Activated naive CD8-positive, alpha-beta T cell treated with anti-CD3 and anti-CD28 coated beads, Interleukin-2, amount 50 U/mL, for 24 hours (primary cell): ENCODE measurements at regions not wholly inside any gene's neighbourhood (a gene's known extent, or its start where the extent isn't known, plus 50 kb on each side); places are given as distances from the start of the nearest gene placed in this dataset.

Experiments used
- ATAC-seq: fragments of 150-1000 bp; cut with Tn5 transposase; one replicate; pipeline ENCODE4 v1.10.0; 2021
- DNase-seq: peaks from one replicate; pipeline ENCODE4 v3.0.0; 2021
- H3K27ac Mint-ChIP-seq: one replicate; pipeline ENCODE4 v1.8.0; 2021; ENCODE audit warnings: mild to moderate bottlenecking, mixed read lengths
- H3K27me3 Mint-ChIP-seq: one replicate; pipeline ENCODE4 v1.8.0; 2021; ENCODE audit warnings: mixed read lengths
- H3K36me3 Mint-ChIP-seq: one replicate; pipeline ENCODE4 v1.8.0; 2021; ENCODE audit warnings: low read depth, mixed read lengths
- H3K4me1 Mint-ChIP-seq: one replicate; pipeline ENCODE4 v1.8.0; 2021; ENCODE audit warnings: mixed read lengths
- H3K4me3 Mint-ChIP-seq: one replicate; pipeline ENCODE4 v1.8.0; 2021; ENCODE audit warnings: mild to moderate bottlenecking, moderate library complexity, mixed read lengths
- H3K9me3 Mint-ChIP-seq: one replicate; pipeline ENCODE4 v1.8.0; 2021; ENCODE audit warnings: mixed read lengths

DNA sequence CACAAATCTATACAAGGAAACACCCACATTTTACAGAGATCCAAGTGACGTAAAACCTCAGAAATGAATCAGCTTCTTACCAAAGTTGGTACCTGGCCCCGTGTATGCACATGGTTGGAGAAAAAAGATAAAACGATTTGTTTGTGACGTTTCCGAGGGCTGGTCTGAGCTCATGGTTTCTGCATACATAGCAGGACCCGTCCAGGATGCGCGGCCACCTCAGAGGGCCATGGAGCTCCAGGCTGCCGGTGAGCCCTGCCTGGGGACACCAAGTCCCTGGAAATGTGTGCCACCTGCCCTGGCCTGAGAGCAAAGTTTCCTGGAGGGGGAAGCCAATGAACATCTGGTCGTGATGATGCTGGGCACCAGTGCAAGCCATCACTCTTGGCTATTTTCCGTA, 402.6 kb upstream of the MKI67 start:
- no peaks in the 10 kb centered on the region for H3K4me1 Mint-ChIP-seq
- DNase-seq: no peak
- no peaks in the 10 kb centered on the region for H3K36me3 Mint-ChIP-seq
- H3K27me3 Mint-ChIP-seq: peaks cover 2% of the 10 kb centered on the region
- H3K4me3 Mint-ChIP-seq: no peak overlapping the region
- ATAC-seq: no peak
- no peaks in the 10 kb centered on the region for H3K9me3 Mint-ChIP-seq
- no peak overlapping the region for H3K27ac Mint-ChIP-seq

DNA sequence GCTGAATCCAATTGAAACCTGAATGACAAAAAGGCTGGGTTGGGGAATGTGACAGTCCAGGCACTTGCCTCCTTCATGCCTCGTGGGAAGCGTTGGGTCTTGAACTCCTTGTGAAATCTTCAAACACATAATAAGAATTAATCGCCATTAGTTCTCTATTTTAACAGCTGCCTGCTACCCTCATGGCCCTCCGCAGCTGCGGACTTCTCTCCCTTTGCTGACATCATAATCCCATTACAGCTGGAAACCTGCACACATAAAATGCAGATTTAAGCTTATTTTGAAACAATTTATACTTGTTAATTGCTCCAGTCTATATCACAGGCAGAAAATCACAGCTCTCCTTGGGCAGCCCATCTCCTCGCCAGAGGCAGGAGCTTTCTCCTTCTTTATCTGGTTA, 403.0 kb upstream of the MKI67 start:
- Mint-ChIP-seq H3K27ac (no peak overlapping the region), H3K9me3 (no peaks in the 10 kb centered on the region), H3K4me3 (no peak overlapping the region), H3K4me1 (no peaks in the 10 kb centered on the region), H3K27me3 (peaks cover 2% of the 10 kb centered on the region), H3K36me3 (no peaks in the 10 kb centered on the region)
- ATAC-seq (no peak), DNase-seq (no peak)

DNA sequence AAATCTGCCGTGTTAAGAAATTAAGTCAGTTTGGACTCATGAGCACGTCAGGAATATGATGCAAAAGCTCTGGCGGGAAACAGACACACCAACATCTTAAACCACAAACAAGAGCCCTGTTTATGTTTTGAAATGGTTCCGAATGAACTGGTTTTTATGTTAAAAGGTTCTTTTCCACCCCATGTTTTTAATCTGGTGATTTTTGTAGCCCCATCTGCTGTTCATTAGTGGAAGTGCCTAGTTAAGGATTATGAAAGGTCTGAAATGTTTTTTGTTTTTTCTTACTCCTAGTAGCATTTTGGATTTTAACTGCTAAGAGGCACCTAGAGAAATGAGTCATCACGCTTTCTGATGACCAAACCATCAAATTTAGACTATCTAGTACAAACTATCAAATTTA, 404.1 kb upstream of the MKI67 start:
- H3K36me3 Mint-ChIP-seq: no peaks in the 10 kb centered on the region
- no peaks in the 10 kb centered on the region for H3K9me3 Mint-ChIP-seq
- H3K4me1 Mint-ChIP-seq: no peaks in the 10 kb centered on the region
- no peak for DNase-seq
- ATAC-seq: no peak
- peaks cover 7% of the 10 kb centered on the region for H3K27me3 Mint-ChIP-seq
- no peak overlapping the region for H3K4me3 Mint-ChIP-seq
- H3K27ac Mint-ChIP-seq: no peak overlapping the region

- no peak overlapping the region for H3K27ac Mint-ChIP-seq
- H3K4me1 Mint-ChIP-seq: no peaks in the 10 kb centered on the region
Measured at GRCh38 chr10:128530946-128531345, 404.7 kb upstream of the MKI67 start.

GRCh38 chr10:128534686-128535085, 408.5 kb upstream of the MKI67 start:
- Mint-ChIP-seq H3K4me1 (no peaks in the 10 kb centered on the region), H3K4me3 (no peak overlapping the region), H3K9me3 (no peaks in the 10 kb centered on the region), H3K36me3 (no peaks in the 10 kb centered on the region), H3K27ac (no peak overlapping the region), H3K27me3 (peaks cover 26% of the 10 kb centered on the region)
- no peak for ATAC-seq
- DNase-seq: no peak

More at GRCh38 chr10:128530946-128531345, 404.7 kb upstream of the MKI67 start:
- no peaks in the 10 kb centered on the region for H3K9me3 Mint-ChIP-seq
- H3K36me3 Mint-ChIP-seq: no peaks in the 10 kb centered on the region
- H3K27me3 Mint-ChIP-seq: peaks cover 8% of the 10 kb centered on the region
- no peak for ATAC-seq
- no peak overlapping the region for H3K4me3 Mint-ChIP-seq
- DNase-seq: no peak

- H3K4me1 Mint-ChIP-seq: no peaks in the 10 kb centered on the region
- no peaks in the 10 kb centered on the region for H3K36me3 Mint-ChIP-seq
- no peaks in the 10 kb centered on the region for H3K9me3 Mint-ChIP-seq
- H3K27me3 Mint-ChIP-seq: peaks cover 38% of the 10 kb centered on the region
- no peak overlapping the region for H3K27ac Mint-ChIP-seq
- DNase-seq (no peak), ATAC-seq (no peak)
- no peak overlapping the region for H3K4me3 Mint-ChIP-seq
Measured at GRCh38 chr10:128536259-128536658, 410.0 kb upstream of the MKI67 start.

- Mint-ChIP-seq H3K4me1 (no peaks in the 10 kb centered on the region), H3K9me3 (no peaks in the 10 kb centered on the region), H3K27me3 (peaks cover 51% of the 10 kb centered on the region), H3K27ac (no peak overlapping the region), H3K4me3 (no peak overlapping the region), H3K36me3 (no peaks in the 10 kb centered on the region)
- DNase-seq: no peak
- ATAC-seq: no peak
Measured at GRCh38 chr10:128537834-128538330, 411.7 kb upstream of the MKI67 start.

DNA sequence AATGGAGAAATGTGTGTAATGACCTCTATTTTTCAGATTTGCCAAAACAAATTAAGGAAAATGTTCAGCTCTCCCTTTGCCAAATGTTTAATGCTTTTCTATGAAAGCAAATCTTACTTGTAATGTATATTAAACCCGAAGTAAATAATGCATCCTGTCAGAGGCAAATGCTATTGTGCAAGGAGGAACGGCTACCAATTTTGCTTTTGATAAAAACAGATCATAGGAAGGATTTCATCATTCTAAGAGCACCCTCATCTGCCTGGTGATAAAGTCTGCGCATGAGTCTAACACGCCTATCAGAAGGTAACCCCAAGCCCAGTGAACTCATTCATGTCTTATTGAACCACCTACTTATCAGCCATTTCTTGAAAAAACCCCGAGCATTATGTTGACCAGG, 412.4 kb upstream of the MKI67 start:
- Mint-ChIP-seq H3K36me3 (no peaks in the 10 kb centered on the region), H3K4me1 (no peaks in the 10 kb centered on the region), H3K27me3 (peaks cover 50% of the 10 kb centered on the region), H3K27ac (no peak overlapping the region), H3K9me3 (no peaks in the 10 kb centered on the region), H3K4me3 (no peak overlapping the region)
- DNase-seq: no peak
- ATAC-seq: no peak

DNA sequence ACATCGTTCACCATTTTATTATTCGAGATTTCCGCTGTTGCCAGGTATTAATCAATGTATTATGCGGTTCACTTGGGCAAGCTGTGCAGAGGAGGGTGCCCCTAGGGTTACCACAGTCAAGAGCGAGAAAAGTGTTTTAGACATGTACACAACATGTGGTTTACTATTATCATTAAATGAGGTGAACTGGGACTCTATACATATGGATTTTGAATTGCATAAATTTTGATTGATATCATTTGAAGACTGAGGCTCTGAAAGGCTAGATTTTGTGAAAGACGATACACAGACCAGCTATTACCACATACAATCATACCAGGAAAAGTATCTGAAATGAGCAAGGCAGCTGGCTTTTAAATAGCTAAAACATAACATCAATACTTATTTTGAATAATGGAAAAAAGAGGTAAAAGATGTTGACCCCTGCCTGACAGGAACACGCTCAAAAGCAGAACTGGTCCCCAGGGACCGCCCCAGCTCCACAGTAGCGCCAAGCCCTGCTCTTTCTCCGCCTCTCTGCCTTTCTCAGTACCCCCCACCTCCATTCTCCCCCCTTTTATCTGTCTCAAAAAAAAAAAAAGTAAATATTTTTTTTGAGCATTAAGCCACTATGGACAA, 413.4 kb upstream of the MKI67 start:
- Mint-ChIP-seq H3K27me3 (peaks cover 49% of the 10 kb centered on the region), H3K36me3 (no peaks in the 10 kb centered on the region), H3K27ac (no peak overlapping the region), H3K4me1 (no peaks in the 10 kb centered on the region), H3K4me3 (no peak overlapping the region), H3K9me3 (no peaks in the 10 kb centered on the region)
- no peak for DNase-seq
- no peak for ATAC-seq

- Mint-ChIP-seq H3K27me3 (peaks cover 46% of the 10 kb centered on the region), H3K36me3 (no peaks in the 10 kb centered on the region), H3K4me3 (no peak overlapping the region), H3K27ac (no peak overlapping the region), H3K9me3 (no peaks in the 10 kb centered on the region), H3K4me1 (no peaks in the 10 kb centered on the region)
- ATAC-seq: no peak
- DNase-seq: no peak
Measured at GRCh38 chr10:128540128-128540762, 414.0 kb upstream of the MKI67 start.

DNA sequence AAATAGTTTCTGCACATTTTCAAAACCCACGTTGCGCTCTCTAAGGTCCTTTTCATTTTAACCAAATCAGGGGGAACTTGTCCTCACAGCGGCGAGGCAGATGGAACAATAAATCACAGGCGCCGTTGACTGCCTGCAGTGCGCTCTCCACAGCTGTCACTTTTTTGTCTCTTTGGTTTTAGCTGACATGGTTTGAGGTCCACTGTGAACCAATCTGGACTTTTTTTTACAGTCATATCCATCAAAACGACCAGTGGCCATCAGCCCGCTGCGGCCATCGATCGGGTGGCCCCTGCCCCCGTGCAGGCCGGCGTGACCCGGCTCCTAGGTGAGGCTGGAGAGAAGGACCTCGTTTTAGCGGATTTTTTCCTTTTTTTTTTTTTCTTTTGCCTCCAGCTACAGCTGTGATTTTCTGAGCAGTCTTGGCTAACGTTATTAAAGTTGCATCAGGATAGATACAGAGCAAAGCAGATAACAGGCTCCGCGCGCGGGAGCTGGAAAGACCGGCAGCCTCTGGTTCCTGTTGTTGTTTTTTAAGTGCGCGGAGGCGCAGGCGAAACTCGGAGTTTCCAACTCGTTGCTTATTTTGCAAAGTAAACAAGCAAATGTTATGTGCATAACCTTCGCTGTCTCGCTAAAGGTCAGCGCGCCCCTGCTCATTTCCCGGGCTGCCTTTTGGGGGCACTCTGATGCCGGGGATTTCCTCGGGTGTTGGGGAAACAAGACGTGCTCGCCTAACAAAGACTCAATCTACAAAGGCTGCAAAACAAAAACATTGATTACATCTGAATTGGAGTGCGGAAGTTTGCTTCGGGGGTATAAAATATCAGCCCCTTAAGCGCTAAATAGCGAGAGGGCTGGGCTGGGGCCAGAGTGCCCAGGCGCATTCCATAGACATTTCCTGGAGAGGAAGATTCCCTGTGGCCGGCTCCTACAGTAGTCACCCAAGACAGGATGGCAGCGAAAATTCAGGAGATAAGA, 414.8 kb upstream of the MKI67 start:
- Mint-ChIP-seq H3K27me3 (peaks cover 44% of the 10 kb centered on the region), H3K4me1 (no peaks in the 10 kb centered on the region), H3K9me3 (no peaks in the 10 kb centered on the region), H3K27ac (no peak overlapping the region), H3K4me3 (no peak overlapping the region), H3K36me3 (no peaks in the 10 kb centered on the region)
- no peak for ATAC-seq
- no peak for DNase-seq

DNA sequence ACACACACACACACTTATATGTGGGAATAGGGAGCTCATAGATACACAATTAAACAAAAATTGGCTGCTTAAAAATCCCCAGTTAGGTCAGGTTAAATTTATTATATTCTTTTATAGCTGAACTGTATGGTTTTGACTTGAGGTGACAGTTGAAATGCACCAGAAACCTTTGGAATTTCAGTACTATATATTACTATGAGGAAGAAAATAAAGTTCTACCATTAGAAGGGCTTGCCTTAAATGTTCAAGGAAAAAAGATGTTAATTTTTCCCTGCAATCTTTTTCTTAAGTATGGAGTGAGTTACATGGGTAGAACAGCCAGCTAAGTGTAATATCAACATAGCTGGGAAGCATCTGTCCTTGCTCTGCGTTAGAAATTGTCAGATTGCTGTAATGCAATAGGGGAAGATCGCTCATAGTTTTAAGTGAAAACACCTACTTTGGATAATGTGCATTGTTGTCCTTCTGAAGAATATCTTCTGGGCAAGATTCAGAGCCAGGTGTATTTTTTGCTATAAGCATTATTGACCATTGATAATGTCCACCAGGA, 415.8 kb upstream of the MKI67 start:
- Mint-ChIP-seq H3K27ac (no peak overlapping the region), H3K27me3 (peaks cover 44% of the 10 kb centered on the region), H3K4me1 (no peaks in the 10 kb centered on the region), H3K4me3 (no peak overlapping the region), H3K36me3 (no peaks in the 10 kb centered on the region), H3K9me3 (no peaks in the 10 kb centered on the region)
- DNase-seq (no peak), ATAC-seq (no peak)

- Mint-ChIP-seq H3K27me3 (peaks cover 43% of the 10 kb centered on the region), H3K4me1 (no peaks in the 10 kb centered on the region), H3K36me3 (no peaks in the 10 kb centered on the region), H3K27ac (no peak overlapping the region), H3K4me3 (no peak overlapping the region), H3K9me3 (no peaks in the 10 kb centered on the region)
- ATAC-seq: no peak
- DNase-seq: no peak
Measured at GRCh38 chr10:128542659-128543058, 416.4 kb upstream of the MKI67 start.

GRCh38 chr10:128543151-128543550, 416.9 kb upstream of the MKI67 start:
- H3K27ac Mint-ChIP-seq: no peak overlapping the region
- H3K4me3 Mint-ChIP-seq: no peak overlapping the region
- peaks cover 38% of the 10 kb centered on the region for H3K27me3 Mint-ChIP-seq

More at GRCh38 chr10:128543151-128543550, 416.9 kb upstream of the MKI67 start:
- no peak for DNase-seq
- Mint-ChIP-seq H3K9me3 (no peaks in the 10 kb centered on the region), H3K4me1 (no peaks in the 10 kb centered on the region), H3K36me3 (no peaks in the 10 kb centered on the region)
- ATAC-seq: no peak
